Transverse colon (tissue), 4 donors: ENCODE measurements at regions not wholly inside any gene's neighbourhood (a gene's known extent, or its start where the extent isn't known, plus 50 kb on each side); places are given as distances from the start of the nearest gene placed in this dataset.

Experiments
- DNase-seq: peaks from one replicate; pipeline ENCODE4 v3.0.0-alpha.2; 2019
- H3K27ac ChIP-seq, 4 donors: fragments of 200-600 bp; sonication (generic); 2 replicates each; pipeline ENCODE4 v1.5.1; 2016 to 2018; ENCODE audit warnings: inconsistent platforms in 4 of 4
- H3K27me3 ChIP-seq: fragments of 200-600 bp; sonication (generic); 2 replicates; pipeline ENCODE4 v1.5.1; 2017; ENCODE audit warnings: inconsistent platforms
- H3K36me3 ChIP-seq, 4 donors: fragments of 200-600 bp; sonication (generic); 2 replicates each; pipeline ENCODE4 v1.5.1; 2017 to 2019; ENCODE audit warnings: inconsistent platforms in 4 of 4
- H3K4me1 ChIP-seq, 4 donors: fragments of 200-600 bp; sonication (generic); 2 replicates each; pipeline ENCODE4 v1.5.1; 2017 to 2020; ENCODE audit warnings: inconsistent platforms in 4 of 4
- H3K4me3 ChIP-seq, 4 donors: fragments of 200-600 bp; sonication (generic); 1 replicate in 1 of 4; 2 replicates in 3 of 4; pipeline versions ENCODE4 v1.5.1 to v1.6.1; 2017 to 2019; ENCODE audit warnings: inconsistent platforms in 4 of 4
- H3K9me3 ChIP-seq, 2 donors: fragments of 200-600 bp; sonication (generic); 2 replicates each; pipeline ENCODE4 v1.5.1; 2017 to 2019; ENCODE audit warnings: inconsistent platforms in 2 of 2
- EP300 ChIP-seq: sonication (generic); formaldehyde crosslinking; IDR thresholded peaks from one replicate; pipeline ENCODE4 v1.6.1; 2017; ENCODE audit warnings: antibody characterized with exemption, low read depth
- POLR2A ChIP-seq: fragments of 450-650 bp; IDR thresholded peaks from one replicate; pipeline ENCODE4 v1.6.1; 2016; ENCODE audit warnings: antibody characterized with exemption, mild to moderate bottlenecking, moderate library complexity
- POLR2AphosphoS5 ChIP-seq, 3 donors: sonication (generic); formaldehyde crosslinking; IDR thresholded peaks; one replicate each; pipeline ENCODE4 v1.6.1; 2016; ENCODE audit warnings: antibody characterized with exemption in 3 of 3
- WGBS, 2 donors: methylation state at CpG; one replicate each; pipeline ENCODE4 v1.1.5; 2018; ENCODE audit warnings: low coverage in 1 of 2; 5-methylcytosine and 5-hydroxymethylcytosine counted together
- in situ Hi-C, 4 donors: fragments of 200-750 bp; cut with MboI; loops; one replicate each; pipeline versions ENCODE4 v1.15.0 to v1.15.1; 2017; ENCODE audit warnings: low sequenced_read_pairs in 3 of 4, low pct_ligation_motif_present in 1 of 4, low pct_unique_long_range_greater_than_20kb in 1 of 4
- intact Hi-C: fragments of 100-400 bp; cut with DNase I; formaldehyde crosslinking; loops from one replicate; pipeline ENCODE4 v1.15.1; 2023; ENCODE audit warnings: low total_unique reads
- TF ChIP-seq, protein P1 (sequence below), 5 experiments: fragments of 200-600 bp in 3 of 5; fragments of 450-650 bp in 2 of 5; sonication (generic) in 3 of 5; IDR thresholded peaks; 1 replicate in 2 of 5; 2 replicates in 3 of 5; pipeline ENCODE4 v1.5.1; 2016 to 2017; ENCODE audit warnings: antibody characterized with exemption in 5 of 5, inconsistent platforms in 3 of 5, mild to moderate bottlenecking in 2 of 5, moderate library complexity in 1 of 5

DNA sequence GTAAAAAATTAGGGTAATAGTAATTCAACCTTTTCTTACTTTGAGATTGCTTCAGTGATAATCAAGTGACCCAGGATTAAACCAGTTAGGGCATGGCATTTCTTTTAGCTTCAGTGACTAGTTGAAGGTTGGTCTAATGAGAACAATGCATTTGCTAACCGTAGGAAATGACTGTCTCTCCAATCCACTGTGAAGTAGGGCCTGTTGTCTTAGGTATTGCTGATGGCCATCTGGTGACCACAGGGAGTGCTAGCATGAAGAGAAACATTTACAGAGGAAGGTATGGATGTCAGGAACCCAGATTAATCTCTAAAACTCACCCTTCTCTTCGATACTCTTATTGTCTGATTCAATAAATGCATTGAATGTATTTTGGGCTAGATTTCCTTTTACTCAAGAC, 535.9 kb upstream of the SEMA6A start:
- H3K27ac ChIP-seq: no peak overlapping the region
- intact Hi-C loops (no loop called here), in situ Hi-C loops (no loop called here)
- WGBS, 2 donors: 80 to 86% methylated on average over 2 of the region's 2 CpGs
- no peaks in the 10 kb centered on the region for H3K27me3 ChIP-seq
- no peaks in the 10 kb centered on the region for H3K4me1 ChIP-seq
- no peak overlapping the region for H3K4me3 ChIP-seq
- no peaks in the 10 kb centered on the region for H3K9me3 ChIP-seq
- no peak for TF ChIP-seq POLR2A
- TF ChIP-seq EP300: no peak
- TF ChIP-seq, protein P1, sequence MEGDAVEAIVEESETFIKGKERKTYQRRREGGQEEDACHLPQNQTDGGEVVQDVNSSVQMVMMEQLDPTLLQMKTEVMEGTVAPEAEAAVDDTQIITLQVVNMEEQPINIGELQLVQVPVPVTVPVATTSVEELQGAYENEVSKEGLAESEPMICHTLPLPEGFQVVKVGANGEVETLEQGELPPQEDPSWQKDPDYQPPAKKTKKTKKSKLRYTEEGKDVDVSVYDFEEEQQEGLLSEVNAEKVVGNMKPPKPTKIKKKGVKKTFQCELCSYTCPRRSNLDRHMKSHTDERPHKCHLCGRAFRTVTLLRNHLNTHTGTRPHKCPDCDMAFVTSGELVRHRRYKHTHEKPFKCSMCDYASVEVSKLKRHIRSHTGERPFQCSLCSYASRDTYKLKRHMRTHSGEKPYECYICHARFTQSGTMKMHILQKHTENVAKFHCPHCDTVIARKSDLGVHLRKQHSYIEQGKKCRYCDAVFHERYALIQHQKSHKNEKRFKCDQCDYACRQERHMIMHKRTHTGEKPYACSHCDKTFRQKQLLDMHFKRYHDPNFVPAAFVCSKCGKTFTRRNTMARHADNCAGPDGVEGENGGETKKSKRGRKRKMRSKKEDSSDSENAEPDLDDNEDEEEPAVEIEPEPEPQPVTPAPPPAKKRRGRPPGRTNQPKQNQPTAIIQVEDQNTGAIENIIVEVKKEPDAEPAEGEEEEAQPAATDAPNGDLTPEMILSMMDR (IDR thresholded peaks at IDR 0.05): no peak
- TF ChIP-seq POLR2AphosphoS5 (IDR thresholded peaks at IDR 0.05): no peak
- no peak for DNase-seq
- no peaks in the 10 kb centered on the region for H3K36me3 ChIP-seq

DNA sequence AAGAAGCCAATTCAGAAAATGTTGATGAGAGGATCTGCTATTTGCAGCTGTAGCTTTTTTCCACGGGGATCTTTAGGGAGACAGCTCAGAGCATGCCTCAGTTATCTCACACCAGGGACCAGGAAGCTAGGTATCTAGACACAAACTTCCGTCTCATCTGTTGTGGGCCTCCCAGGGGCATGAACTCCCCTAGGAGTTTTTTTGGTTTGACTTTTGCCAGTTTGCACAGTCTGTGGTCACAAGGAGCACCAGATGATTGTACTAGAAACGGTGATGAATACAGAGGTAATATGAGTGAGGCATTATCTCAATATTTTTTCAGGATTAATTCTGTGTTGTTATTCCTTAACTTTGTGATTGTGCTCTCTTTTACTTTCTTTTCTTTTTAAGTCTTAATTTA, 533.2 kb upstream of the SEMA6A start:
- Histone ChIP-seq H3K36me3 (no peaks in the 10 kb centered on the region), H3K27me3 (no peaks in the 10 kb centered on the region), H3K9me3 (no peaks in the 10 kb centered on the region), H3K4me1 (no peaks in the 10 kb centered on the region), H3K27ac (no peak overlapping the region), H3K4me3 (no peak overlapping the region)
- DNase-seq: no peak
- WGBS, 2 donors: 68 to 73% methylated on average over 2 to 3 of the region's 3 CpGs
- in situ Hi-C loops (no loop called here), intact Hi-C loops (no loop called here)
- TF ChIP-seq, protein P1 (IDR thresholded peaks at IDR 0.05): no peak
- no peak for TF ChIP-seq EP300
- no peak for TF ChIP-seq POLR2AphosphoS5 (IDR thresholded peaks at IDR 0.05)
- no peak for TF ChIP-seq POLR2A

DNA sequence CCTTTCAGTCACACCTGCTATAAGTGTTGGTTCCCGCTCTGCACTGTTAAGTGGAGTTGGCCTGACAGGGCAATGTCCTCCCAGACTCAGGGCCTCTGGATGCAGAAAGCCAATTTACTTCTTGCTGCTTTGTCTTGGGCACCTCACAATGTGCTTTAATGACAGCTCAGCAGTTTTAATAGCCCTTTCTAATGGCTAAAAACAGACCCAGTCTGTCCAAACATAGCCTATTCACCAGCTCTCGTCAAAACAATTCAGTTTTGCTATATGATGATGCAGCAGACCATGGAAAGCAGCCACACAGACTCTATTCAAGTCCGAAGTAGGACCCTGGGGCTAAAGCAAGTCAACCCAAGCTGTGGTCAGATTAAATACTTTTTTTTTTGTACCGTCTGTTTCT, 529.1 kb upstream of the SEMA6A start:
- TF ChIP-seq EP300 (no peak), POLR2A (no peak), POLR2AphosphoS5 (IDR thresholded peaks at IDR 0.05) (no peak)
- TF ChIP-seq, protein P1 (IDR thresholded peaks at IDR 0.05): no peak
- 66 to 82% methylated on average over 4 of the region's 4 CpGs for WGBS, 2 donors
- Histone ChIP-seq H3K36me3 (no peaks in the 10 kb centered on the region), H3K4me1 (no peaks in the 10 kb centered on the region), H3K27ac (no peak overlapping the region), H3K4me3 (no peak overlapping the region), H3K9me3 (no peaks in the 10 kb centered on the region), H3K27me3 (no peaks in the 10 kb centered on the region)
- intact Hi-C loops (no loop called here), in situ Hi-C loops (no loop called here)
- no peak for DNase-seq

DNA sequence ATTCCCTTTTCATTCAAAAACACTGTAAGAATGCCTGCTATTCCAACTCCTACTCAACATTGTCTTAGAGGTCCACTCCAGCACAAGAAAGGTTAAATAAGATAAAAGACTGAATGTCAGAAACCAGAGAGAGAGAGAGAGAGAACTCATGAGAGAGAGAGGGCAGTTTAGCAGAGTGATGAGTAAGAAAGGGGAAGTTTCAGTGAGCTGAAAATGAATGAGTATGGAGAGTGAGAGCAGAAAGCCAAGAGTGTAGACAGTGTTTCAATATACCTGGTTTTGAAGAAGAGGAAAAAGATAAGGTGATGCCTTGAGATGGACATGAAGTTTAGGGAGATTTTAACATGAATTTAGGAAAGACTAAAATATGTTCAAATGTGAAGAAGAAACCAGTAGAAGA, 528.0 kb upstream of the SEMA6A start:
- intact Hi-C loops: no loop called here
- in situ Hi-C loops: no loop called here

More for the DNA sequence above, 528.0 kb upstream of the SEMA6A start:
- Histone ChIP-seq H3K27ac (no peak overlapping the region), H3K4me1 (no peaks in the 10 kb centered on the region), H3K36me3 (no peaks in the 10 kb centered on the region), H3K9me3 (no peaks in the 10 kb centered on the region), H3K4me3 (no peak overlapping the region), H3K27me3 (no peaks in the 10 kb centered on the region)
- TF ChIP-seq EP300: no peak
- no peak for TF ChIP-seq POLR2A
- TF ChIP-seq POLR2AphosphoS5 (IDR thresholded peaks at IDR 0.05): no peak
- TF ChIP-seq, protein P1 (IDR thresholded peaks at IDR 0.05): no peak
- no peak for DNase-seq
